ENCODE measurements at regions not wholly inside any gene's neighbourhood (a gene's known extent, or its start where the extent isn't known, plus 50 kb on each side); places are given as distances from the start of the nearest gene placed in this dataset.

DNA sequence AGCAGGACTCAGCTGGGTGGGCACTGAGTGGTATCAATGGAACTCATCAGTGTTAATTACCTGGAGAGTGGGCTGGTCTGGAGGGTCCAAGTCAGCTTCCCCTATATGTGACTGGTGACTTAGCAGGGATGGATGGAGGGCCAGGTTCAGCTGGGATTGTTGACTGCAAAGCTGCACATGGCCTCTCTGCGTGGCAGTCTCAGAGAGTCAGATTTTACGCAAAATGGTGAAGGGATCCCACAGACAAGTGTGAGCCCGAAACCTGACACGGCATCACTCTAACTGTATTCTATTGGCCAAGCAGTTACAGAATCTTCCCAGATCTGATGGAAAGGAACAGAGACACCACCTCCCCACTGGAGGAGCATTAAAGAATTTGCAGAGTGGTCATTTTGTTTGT lies 716.0 kb upstream of the TBX3 start:
- H3K4me3 ChIP-seq (ENCODE audit: low read length), result no peak overlapping the region
- H3K27me3 ChIP-seq (ENCODE audit: insufficient read depth, low read length), result no peaks in the 10 kb centered on the region
- no peak overlapping the region for H3K27ac ChIP-seq (ENCODE audit: low read length)
- H3K36me3 ChIP-seq (ENCODE audit: insufficient read depth, low read depth, low read length), result no peaks in the 10 kb centered on the region
- no peak overlapping the region for H3K9ac ChIP-seq (ENCODE audit: low read depth, low read length)
- no peaks in the 10 kb centered on the region for H3K4me1 ChIP-seq (ENCODE audit: insufficient read depth, low read length)
- peaks cover 10% of the 10 kb centered on the region; the same call in 1 of the 2 replicates for H3K9me3 ChIP-seq (ENCODE audit: insufficient read depth, low read depth, low read length)

DNA sequence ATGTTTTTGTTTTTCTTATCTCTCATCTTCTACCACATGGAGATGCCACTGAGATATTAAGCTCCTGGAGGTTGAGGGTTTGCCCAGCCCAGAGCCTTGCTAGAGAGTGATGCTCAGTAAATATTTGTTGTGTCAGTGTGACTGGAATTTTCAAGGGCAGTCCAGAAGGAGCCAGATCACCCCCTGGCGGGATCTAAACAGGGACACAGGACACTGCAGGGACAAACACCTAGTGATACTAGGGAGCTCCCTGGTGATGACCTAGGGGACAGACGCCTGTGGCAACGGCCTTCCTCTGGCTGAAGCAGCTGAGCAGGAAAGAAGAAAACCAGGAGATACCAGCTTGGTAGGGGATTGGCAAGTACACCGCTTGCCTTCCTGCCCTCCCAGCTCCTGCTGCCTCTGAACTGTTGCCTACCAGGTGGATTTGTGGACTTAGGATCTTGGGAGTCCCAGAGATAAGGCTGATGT lies 714.4 kb upstream of the TBX3 start:
- no peak overlapping the region for H3K4me3 ChIP-seq (ENCODE audit: low read length)
- H3K9ac ChIP-seq (ENCODE audit: low read depth, low read length), result no peak overlapping the region
- H3K27me3 ChIP-seq (ENCODE audit: insufficient read depth, low read length), result no peaks in the 10 kb centered on the region
- H3K27ac ChIP-seq (ENCODE audit: low read length), result no peak overlapping the region
- peaks cover 10% of the 10 kb centered on the region; the same call in 1 of the 2 replicates for H3K9me3 ChIP-seq (ENCODE audit: insufficient read depth, low read depth, low read length)
- no peaks in the 10 kb centered on the region for H3K4me1 ChIP-seq (ENCODE audit: insufficient read depth, low read length)
- H3K36me3 ChIP-seq (ENCODE audit: insufficient read depth, low read depth, low read length), result no peaks in the 10 kb centered on the region

DNA sequence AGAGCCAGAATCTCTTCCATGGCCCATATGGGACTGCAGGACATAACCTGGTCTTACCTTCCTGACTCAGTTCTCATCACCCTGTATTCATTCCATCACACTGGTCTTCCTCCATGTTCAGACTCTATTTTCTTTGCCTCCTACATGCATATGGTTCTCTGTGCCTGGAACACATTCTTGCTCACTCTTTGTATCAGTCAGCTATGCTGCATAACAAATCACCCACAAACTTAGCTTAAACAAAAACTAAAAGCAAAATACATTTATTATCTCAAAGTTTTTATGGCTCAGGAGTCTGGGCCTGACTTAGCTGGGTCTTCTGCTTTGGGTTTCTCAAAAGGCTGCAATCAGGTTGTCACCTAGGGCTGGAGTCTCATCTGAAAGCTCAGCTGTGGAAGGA lies 712.6 kb upstream of the TBX3 start:
- no peaks in the 10 kb centered on the region for H3K4me1 ChIP-seq (ENCODE audit: insufficient read depth, low read length)
- H3K36me3 ChIP-seq (ENCODE audit: insufficient read depth, low read depth, low read length), result no peaks in the 10 kb centered on the region
- H3K9ac ChIP-seq (ENCODE audit: low read depth, low read length), result no peak overlapping the region
- no peak overlapping the region for H3K27ac ChIP-seq (ENCODE audit: low read length)
- H3K9me3 ChIP-seq (ENCODE audit: insufficient read depth, low read depth, low read length), result peaks cover 10% of the 10 kb centered on the region; the same call in 1 of the 2 replicates
- no peaks in the 10 kb centered on the region for H3K27me3 ChIP-seq (ENCODE audit: insufficient read depth, low read length)
- H3K4me3 ChIP-seq (ENCODE audit: low read length), result no peak overlapping the region

DNA sequence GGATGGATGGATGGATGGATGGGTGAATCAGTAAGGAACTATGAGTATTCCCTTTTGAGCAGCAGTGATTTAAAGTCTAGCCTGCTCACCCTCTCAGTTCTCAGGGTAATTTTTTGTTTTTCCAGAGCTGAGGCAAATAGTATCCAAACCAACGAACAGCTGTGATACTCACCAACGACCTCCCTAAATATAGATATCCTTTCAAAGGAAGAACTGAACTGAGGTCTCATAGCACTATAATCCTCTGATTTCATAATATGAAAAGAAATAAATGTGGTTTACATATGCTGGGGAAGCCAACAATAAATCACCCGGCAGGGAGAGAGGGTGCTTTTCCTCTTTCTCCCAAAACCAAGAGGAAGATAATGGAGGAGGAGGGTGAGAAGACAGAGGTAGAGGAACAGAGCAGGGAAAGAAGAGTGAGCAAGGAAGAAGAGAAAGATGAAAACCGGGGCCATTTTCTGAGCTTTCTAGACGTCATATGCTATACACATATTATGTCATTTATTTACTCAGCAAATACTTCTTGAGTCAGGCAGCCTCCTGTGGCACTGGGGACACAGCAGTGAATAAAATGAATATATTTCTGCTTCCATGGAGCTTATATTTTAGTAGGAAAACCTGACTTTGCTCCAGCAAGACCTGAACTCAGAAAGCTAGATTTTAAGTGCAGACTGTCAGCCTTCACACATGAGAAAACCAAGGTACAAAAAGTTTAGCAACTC lies 710.7 kb upstream of the TBX3 start:
- no peak overlapping the region for H3K9ac ChIP-seq (ENCODE audit: low read depth, low read length)
- H3K9me3 ChIP-seq (ENCODE audit: insufficient read depth, low read depth, low read length), result peaks cover 10% of the 10 kb centered on the region; the same call in 1 of the 2 replicates
- no peak overlapping the region for H3K4me3 ChIP-seq (ENCODE audit: low read length)
- no peaks in the 10 kb centered on the region for H3K36me3 ChIP-seq (ENCODE audit: insufficient read depth, low read depth, low read length)
- H3K4me1 ChIP-seq (ENCODE audit: insufficient read depth, low read length), result no peaks in the 10 kb centered on the region
- H3K27me3 ChIP-seq (ENCODE audit: insufficient read depth, low read length), result no peaks in the 10 kb centered on the region
- no peak overlapping the region for H3K27ac ChIP-seq (ENCODE audit: low read length)

DNA sequence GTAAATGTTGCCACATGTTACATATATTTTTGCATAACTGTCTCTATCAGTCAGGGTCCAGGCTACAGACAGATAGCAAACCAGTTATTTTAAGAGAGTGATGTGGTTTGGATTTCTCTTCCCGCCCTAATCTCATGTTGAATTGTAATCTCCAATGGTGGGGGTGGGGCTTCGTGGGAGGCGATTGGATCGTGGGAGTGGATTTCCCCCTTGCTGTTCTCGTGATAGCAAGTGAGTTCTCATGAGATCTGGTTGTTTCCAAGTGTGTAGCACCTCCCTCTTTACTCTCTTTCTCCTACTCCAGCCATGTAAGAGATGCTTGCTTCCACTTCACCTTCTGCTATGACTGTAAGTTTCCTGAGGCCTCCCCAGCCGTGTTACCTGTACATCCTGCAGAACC lies 704.2 kb upstream of the TBX3 start:
- Histone ChIP-seq H3K4me1 (ENCODE audit: insufficient read depth, low read length) (no peaks in the 10 kb centered on the region; the same call in 1 of the 2 replicates), H3K9me3 (ENCODE audit: insufficient read depth, low read depth, low read length) (no peaks in the 10 kb centered on the region), H3K27me3 (ENCODE audit: insufficient read depth, low read length) (no peaks in the 10 kb centered on the region), H3K36me3 (ENCODE audit: insufficient read depth, low read depth, low read length) (no peaks in the 10 kb centered on the region), H3K27ac (ENCODE audit: low read length) (no peak overlapping the region), H3K9ac (ENCODE audit: low read depth, low read length) (no peak overlapping the region), H3K4me3 (ENCODE audit: low read length) (no peak overlapping the region)

DNA sequence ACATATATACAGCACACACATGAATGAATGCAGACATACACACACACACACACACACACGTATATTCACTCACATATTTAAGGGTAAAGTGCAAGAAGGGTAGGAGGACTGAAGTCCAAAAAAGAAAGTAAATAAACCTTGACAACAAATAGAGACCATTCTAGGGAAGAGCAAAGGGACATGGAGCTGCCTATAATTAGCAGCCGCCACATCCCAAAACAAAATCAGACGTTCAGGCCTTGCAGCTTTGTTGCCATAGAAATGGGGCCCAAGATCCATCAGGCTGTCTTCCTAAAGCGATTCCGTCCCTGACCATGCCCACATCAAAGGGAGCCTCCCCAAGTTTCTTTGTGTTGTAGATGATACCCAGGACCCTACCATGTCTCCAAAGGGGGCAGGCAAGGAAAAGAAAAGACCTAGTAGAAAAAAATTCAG lies 703.5 kb upstream of the TBX3 start:
- Histone ChIP-seq H3K9ac (ENCODE audit: low read depth, low read length) (no peak overlapping the region), H3K4me3 (ENCODE audit: low read length) (no peak overlapping the region), H3K36me3 (ENCODE audit: insufficient read depth, low read depth, low read length) (no peaks in the 10 kb centered on the region), H3K27ac (ENCODE audit: low read length) (no peak overlapping the region), H3K27me3 (ENCODE audit: insufficient read depth, low read length) (no peaks in the 10 kb centered on the region), H3K9me3 (ENCODE audit: insufficient read depth, low read depth, low read length) (no peaks in the 10 kb centered on the region), H3K4me1 (ENCODE audit: insufficient read depth, low read length) (no peaks in the 10 kb centered on the region; the same call in 1 of the 2 replicates)

DNA sequence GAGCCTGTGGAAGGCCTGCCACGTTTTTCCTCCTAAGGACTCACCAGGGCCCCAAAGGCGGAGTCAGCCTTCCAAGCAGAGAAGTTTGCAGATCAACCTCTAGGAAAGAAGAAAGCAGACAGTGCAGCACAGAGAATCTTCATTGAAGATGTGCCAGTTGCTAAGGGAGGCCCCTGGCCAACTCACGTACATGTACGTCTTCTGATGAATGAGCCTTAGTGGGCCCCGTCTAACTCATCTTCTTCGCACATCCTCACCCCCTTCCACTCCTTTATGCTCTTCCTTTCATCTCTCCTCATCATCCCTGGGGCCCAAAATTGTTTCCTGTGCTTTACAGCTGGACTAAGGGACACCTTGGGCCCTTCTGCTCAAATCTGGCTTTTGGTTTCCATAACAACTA lies 703.0 kb upstream of the TBX3 start:
- Histone ChIP-seq H3K27me3 (ENCODE audit: insufficient read depth, low read length) (no peaks in the 10 kb centered on the region), H3K9ac (ENCODE audit: low read depth, low read length) (no peak overlapping the region), H3K36me3 (ENCODE audit: insufficient read depth, low read depth, low read length) (no peaks in the 10 kb centered on the region), H3K4me3 (ENCODE audit: low read length) (no peak overlapping the region), H3K27ac (ENCODE audit: low read length) (no peak overlapping the region), H3K9me3 (ENCODE audit: insufficient read depth, low read depth, low read length) (no peaks in the 10 kb centered on the region), H3K4me1 (ENCODE audit: insufficient read depth, low read length) (no peaks in the 10 kb centered on the region; the same call in 1 of the 2 replicates)

DNA sequence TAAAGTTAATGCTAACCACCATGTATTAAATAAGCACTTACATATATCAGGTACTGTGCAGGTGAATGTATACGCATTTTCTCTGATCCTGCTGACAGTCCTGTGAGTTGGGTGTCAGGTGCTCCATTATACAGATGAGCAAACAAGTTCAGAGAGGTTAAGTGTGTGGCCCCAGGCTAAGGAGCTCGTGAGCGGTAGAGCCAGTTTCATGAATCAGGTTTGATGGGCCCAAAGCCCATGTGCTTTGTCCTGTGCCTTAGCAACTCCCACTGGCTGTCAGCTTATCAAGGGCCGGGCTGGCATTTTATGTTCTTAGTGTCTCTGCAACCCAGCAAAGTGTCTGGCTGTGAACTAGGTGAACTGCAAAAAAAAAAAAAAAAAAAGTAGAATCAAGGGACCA lies 701.2 kb upstream of the TBX3 start:
- Histone ChIP-seq H3K9me3 (ENCODE audit: insufficient read depth, low read depth, low read length) (no peaks in the 10 kb centered on the region), H3K36me3 (ENCODE audit: insufficient read depth, low read depth, low read length) (no peaks in the 10 kb centered on the region), H3K9ac (ENCODE audit: low read depth, low read length) (no peak overlapping the region), H3K4me1 (ENCODE audit: insufficient read depth, low read length) (no peaks in the 10 kb centered on the region; the same call in 1 of the 2 replicates), H3K4me3 (ENCODE audit: low read length) (no peak overlapping the region), H3K27ac (ENCODE audit: low read length) (no peak overlapping the region), H3K27me3 (ENCODE audit: insufficient read depth, low read length) (no peaks in the 10 kb centered on the region)

DNA sequence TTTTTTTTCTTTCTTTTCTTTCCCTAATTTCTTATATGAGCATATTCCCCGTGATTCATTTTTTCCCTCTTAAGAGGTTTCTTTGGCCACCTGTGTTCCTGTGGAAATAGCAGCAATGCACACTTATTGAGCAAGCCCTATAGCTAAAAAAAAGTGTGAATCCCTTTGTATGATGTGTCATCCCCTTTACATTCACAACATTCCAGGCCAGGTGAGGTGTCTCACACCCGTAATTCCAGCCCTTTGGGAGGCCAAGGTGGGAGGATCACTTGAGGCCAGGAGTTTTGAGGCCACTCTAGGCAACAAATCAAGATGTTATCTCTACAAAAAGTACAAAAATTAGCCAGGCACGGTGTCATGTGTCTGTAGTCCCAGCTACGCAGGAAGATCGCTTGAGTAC lies 700.4 kb upstream of the TBX3 start:
- Histone ChIP-seq H3K4me3 (ENCODE audit: low read length) (no peak overlapping the region), H3K9ac (ENCODE audit: low read depth, low read length) (no peak overlapping the region), H3K4me1 (ENCODE audit: insufficient read depth, low read length) (no peaks in the 10 kb centered on the region; the same call in 1 of the 2 replicates), H3K9me3 (ENCODE audit: insufficient read depth, low read depth, low read length) (no peaks in the 10 kb centered on the region), H3K27me3 (ENCODE audit: insufficient read depth, low read length) (no peaks in the 10 kb centered on the region), H3K27ac (ENCODE audit: low read length) (no peak overlapping the region), H3K36me3 (ENCODE audit: insufficient read depth, low read depth, low read length) (no peaks in the 10 kb centered on the region)

DNA sequence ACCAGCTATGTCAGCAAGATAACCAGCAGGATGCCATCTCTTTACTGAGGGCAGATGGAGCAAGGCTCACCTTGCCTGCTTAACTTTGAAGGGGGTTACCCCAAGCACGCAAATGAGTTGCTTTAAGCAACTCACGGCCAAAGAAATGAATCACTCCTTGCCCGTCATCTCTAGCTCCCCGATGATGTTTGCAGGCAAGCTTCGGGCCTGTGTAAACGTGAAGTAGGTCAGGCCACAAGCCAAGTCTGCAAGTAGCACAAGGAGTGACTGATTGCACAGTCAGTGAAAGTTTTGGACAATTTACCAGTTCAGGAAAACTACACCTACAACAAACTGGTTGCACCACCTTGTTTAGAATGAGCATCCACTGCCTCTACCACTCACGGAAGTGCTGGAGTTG lies 699.7 kb upstream of the TBX3 start:
- Histone ChIP-seq H3K9ac (ENCODE audit: low read depth, low read length) (no peak overlapping the region), H3K27ac (ENCODE audit: low read length) (no peak overlapping the region), H3K36me3 (ENCODE audit: insufficient read depth, low read depth, low read length) (no peaks in the 10 kb centered on the region), H3K27me3 (ENCODE audit: insufficient read depth, low read length) (no peaks in the 10 kb centered on the region), H3K4me1 (ENCODE audit: insufficient read depth, low read length) (no peaks in the 10 kb centered on the region; the same call in 1 of the 2 replicates), H3K9me3 (ENCODE audit: insufficient read depth, low read depth, low read length) (no peaks in the 10 kb centered on the region), H3K4me3 (ENCODE audit: low read length) (no peak overlapping the region)

DNA sequence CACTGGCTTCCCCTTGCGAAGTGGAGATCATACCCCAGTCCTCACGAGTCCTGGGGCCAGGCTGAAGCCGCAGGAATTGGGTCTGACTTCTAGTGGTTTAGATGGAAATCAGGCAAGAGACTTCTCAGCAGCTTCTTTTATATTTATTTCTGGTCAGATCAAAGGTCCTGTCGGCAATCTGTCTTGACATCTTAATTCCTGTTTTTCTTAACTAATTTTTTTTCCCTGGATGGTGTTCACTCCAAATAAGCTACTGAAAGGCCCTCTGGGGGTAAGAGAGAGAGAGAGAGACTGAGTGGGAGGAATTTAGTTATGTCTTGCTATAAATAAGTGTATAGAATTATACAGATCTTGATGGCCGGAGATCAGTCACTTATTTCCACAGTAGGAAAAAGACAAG lies 698.7 kb upstream of the TBX3 start:
- Histone ChIP-seq H3K4me1 (ENCODE audit: insufficient read depth, low read length) (no peaks in the 10 kb centered on the region; the same call in 1 of the 2 replicates), H3K4me3 (ENCODE audit: low read length) (no peak overlapping the region), H3K27me3 (ENCODE audit: insufficient read depth, low read length) (no peaks in the 10 kb centered on the region)

DNA sequence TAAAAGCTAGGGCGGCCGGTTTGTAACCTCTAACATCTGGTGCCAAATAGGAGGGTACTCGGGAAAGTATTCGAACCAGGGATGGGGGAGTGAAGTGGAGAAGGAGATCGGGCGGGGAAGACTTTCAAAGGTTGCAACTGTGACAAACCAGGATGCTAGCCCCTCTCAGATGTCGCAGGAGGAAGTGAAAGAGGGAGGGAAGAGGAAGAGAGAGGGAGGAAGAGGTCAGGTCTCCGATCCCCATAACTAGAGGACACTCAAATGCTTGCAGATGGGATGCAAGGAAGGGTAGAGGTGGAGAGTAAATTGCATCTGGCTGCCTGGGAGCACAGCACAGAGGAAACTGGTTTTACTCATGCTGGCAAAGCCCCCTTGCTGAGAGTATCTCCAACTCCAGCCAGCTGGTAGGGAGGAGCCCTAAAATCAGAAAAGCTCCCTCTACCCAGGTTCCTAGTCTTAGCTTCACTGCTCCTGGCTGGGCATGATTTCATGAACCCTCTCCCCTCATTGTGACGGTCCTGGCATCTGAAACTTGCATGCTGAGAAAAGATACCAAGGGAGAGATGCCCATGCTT lies 696.7 kb upstream of the TBX3 start:
- no peaks in the 10 kb centered on the region for H3K27me3 ChIP-seq (ENCODE audit: insufficient read depth, low read length)
- no peaks in the 10 kb centered on the region for H3K9me3 ChIP-seq (ENCODE audit: insufficient read depth, low read depth, low read length)
- H3K4me3 ChIP-seq (ENCODE audit: low read length), result no peak overlapping the region
- no peaks in the 10 kb centered on the region for H3K36me3 ChIP-seq (ENCODE audit: insufficient read depth, low read depth, low read length)
- H3K9ac ChIP-seq (ENCODE audit: low read depth, low read length), result no peak overlapping the region
- no peak overlapping the region for H3K27ac ChIP-seq (ENCODE audit: low read length)
- H3K4me1 ChIP-seq (ENCODE audit: insufficient read depth, low read length), result no peaks in the 10 kb centered on the region

More for the DNA sequence above, 698.7 kb upstream of the TBX3 start:
- Histone ChIP-seq H3K36me3 (ENCODE audit: insufficient read depth, low read depth, low read length) (no peaks in the 10 kb centered on the region), H3K9me3 (ENCODE audit: insufficient read depth, low read depth, low read length) (no peaks in the 10 kb centered on the region), H3K9ac (ENCODE audit: low read depth, low read length) (no peak overlapping the region), H3K27ac (ENCODE audit: low read length) (no peak overlapping the region)

All from iPS-20b (cell line).